Ectodermal cell (in vitro differentiated cells): ENCODE measurements at regions not wholly inside any gene's neighbourhood (a gene's known extent, or its start where the extent isn't known, plus 50 kb on each side); places are given as distances from the start of the nearest gene placed in this dataset.

Experiments
- H3K27ac ChIP-seq: 2 replicates; pipeline ENCODE4 v1.7.0; 2013; ENCODE audit warnings: mild to moderate bottlenecking, low read depth, low read length; ENCODE audit not compliant: insufficient read depth, poor library complexity, severe bottlenecking
- H3K27me3 ChIP-seq: 2 replicates; pipeline ENCODE4 v1.7.0; 2013; ENCODE audit warnings: mild to moderate bottlenecking, low read length; ENCODE audit not compliant: insufficient read depth, control insufficient read depth, poor library complexity, severe bottlenecking
- H3K36me3 ChIP-seq: one replicate; pipeline ENCODE4 v1.7.0; 2013; ENCODE audit warnings: low read length; ENCODE audit not compliant: control insufficient read depth, insufficient read depth
- H3K4me1 ChIP-seq: one replicate; pipeline ENCODE4 v1.7.0; 2013; ENCODE audit warnings: low read length; ENCODE audit not compliant: control insufficient read depth, insufficient read depth
- H3K4me3 ChIP-seq: 2 replicates; pipeline ENCODE4 v1.7.0; 2013; ENCODE audit warnings: low read depth, low read length, control low read depth; ENCODE audit not compliant: insufficient read depth
- H3K9me3 ChIP-seq: 2 replicates; pipeline ENCODE4 v1.7.0; 2013; ENCODE audit warnings: mild to moderate bottlenecking, low read length, moderate library complexity; ENCODE audit not compliant: control insufficient read depth
- WGBS, 2 experiments: methylation state at CpG; one replicate each; pipeline ENCODE4 v1.1.7; 2013; ENCODE audit warnings: missing lambda C conversion rate in 2 of 2; 5-methylcytosine and 5-hydroxymethylcytosine counted together

DNA sequence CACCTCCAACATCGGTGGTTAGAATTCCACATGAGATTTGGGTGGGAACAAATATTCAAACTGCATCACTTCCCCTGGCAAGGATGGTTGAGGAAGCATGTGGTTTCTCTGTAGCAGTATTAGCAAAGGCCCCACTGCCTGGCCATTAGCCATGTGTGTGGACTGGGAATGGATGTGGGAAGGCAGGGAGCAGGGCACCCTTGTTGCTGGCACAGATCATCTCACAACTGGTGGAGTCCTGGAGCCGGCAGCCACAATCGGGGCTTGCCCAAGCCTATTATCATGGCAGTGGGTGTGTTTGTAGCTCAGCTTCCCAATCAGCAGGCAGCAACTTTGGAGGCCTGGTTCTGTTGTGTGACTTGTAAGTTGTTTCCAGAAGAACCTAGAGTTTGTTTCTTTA is 391.9 kb downstream of the DLEU7 start:
- H3K27me3 ChIP-seq: no peaks in the 10 kb centered on the region
- H3K4me3 ChIP-seq: no peak overlapping the region
- WGBS, 2 experiments: 75 to 86% methylated on average over 3 of the region's 3 CpGs
- H3K36me3 ChIP-seq: no peaks in the 10 kb centered on the region
- no peak overlapping the region for H3K27ac ChIP-seq
- peaks cover 2% of the 10 kb centered on the region for H3K4me1 ChIP-seq
- no peaks in the 10 kb centered on the region for H3K9me3 ChIP-seq

DNA sequence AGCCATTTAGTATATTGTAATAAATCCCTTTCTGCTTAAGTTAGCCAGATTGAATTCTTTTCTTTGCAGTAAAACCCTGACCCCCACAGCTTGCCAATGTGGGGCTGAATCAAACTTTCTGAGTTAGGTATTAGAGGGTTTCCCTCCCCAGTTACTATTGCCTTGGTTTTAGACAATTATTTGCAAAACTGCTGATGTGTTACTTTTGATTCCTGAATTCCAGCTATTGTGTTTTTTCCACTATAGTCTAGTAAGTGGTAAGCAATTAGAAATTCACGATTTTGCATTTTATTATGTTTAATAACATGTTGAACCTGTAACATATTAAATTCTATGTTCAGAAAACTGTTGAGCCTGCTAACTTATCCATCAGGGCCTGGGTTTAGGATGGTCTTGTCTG is 391.5 kb downstream of the DLEU7 start:
- H3K9me3 ChIP-seq: no peaks in the 10 kb centered on the region
- no peaks in the 10 kb centered on the region for H3K27me3 ChIP-seq
- no peaks in the 10 kb centered on the region for H3K36me3 ChIP-seq
- H3K4me3 ChIP-seq: no peak overlapping the region
- H3K4me1 ChIP-seq: peaks cover 2% of the 10 kb centered on the region
- H3K27ac ChIP-seq: no peak overlapping the region
- no CpG with 5 or more reads among the region's 1 CpG for WGBS, 2 experiments

DNA sequence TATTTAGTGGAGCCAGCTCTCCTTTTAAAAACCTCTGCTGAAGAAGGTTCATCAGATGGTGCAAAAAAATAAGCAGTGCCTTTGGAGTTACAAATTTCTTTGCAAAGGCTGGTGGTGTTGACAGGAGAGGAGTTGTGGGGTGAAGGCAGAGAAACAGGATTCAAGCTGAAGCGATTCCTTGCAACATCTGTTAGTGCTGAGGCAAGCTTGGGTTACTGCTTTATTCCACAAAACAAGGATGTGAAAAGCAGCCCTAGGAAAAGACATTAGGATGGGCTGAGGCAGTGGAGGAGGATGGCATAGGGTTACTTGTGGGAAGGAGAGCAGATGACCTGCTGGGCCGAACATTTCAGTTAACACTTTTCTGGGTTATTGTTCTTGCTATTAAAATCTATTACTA is 390.7 kb downstream of the DLEU7 start:
- Histone ChIP-seq H3K27ac (no peak overlapping the region), H3K9me3 (no peaks in the 10 kb centered on the region), H3K27me3 (no peaks in the 10 kb centered on the region), H3K4me3 (no peak overlapping the region), H3K36me3 (no peaks in the 10 kb centered on the region), H3K4me1 (peaks cover 2% of the 10 kb centered on the region)
- WGBS, 2 experiments: 82 to 86% methylated on average over 2 of the region's 2 CpGs

DNA sequence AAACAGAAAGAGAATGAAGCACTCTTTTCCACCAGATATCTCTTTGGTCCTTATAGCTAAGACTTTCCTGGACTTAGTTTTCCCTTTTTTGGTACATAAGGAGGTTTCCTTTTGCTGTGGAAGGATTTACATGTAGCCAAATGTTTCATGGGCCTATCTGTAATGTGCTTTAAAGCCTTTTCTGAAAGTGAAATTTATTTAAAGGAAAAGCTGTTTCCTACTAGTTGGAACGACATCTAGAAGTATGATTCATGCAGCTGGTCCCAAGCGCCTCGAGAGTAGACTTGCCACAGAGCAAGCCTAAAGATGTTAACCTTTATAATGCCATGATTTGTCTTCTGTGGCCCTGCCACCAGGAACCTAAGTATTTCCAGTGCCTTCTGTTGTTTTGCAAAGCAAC is 390.3 kb downstream of the DLEU7 start:
- H3K36me3 ChIP-seq: no peaks in the 10 kb centered on the region
- WGBS, 2 experiments: 92 to 98% methylated on average over 3 of the region's 3 CpGs
- H3K4me1 ChIP-seq: peaks cover 2% of the 10 kb centered on the region
- H3K4me3 ChIP-seq: no peak overlapping the region
- H3K9me3 ChIP-seq: no peaks in the 10 kb centered on the region
- H3K27ac ChIP-seq: no peak overlapping the region
- no peaks in the 10 kb centered on the region for H3K27me3 ChIP-seq

DNA sequence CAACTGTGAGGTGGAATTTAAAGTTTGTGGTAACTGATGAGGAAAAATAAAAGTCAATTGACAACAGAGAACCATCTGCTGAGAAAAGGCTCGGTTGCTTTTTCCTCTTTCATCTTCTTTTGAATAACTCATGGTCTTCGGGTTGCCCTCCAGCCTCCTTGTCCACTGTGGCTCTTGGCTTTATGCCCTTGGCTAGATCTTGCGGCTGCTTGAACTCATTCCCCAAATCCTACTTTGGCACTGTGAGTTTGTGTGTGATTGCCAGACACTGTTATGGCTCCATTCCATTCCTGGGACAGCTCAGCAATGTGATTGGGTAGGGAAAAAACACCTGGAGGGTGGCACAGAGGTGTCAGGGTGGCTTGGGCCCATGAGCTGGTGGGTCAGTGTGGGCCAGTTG is 387.4 kb downstream of the DLEU7 start:
- Histone ChIP-seq H3K27ac (no peak overlapping the region), H3K4me1 (peaks cover 2% of the 10 kb centered on the region), H3K4me3 (no peak overlapping the region), H3K27me3 (no peaks in the 10 kb centered on the region), H3K36me3 (no peaks in the 10 kb centered on the region), H3K9me3 (no peaks in the 10 kb centered on the region)
- 95 to 98% methylated on average over 3 of the region's 3 CpGs for WGBS, 2 experiments

DNA sequence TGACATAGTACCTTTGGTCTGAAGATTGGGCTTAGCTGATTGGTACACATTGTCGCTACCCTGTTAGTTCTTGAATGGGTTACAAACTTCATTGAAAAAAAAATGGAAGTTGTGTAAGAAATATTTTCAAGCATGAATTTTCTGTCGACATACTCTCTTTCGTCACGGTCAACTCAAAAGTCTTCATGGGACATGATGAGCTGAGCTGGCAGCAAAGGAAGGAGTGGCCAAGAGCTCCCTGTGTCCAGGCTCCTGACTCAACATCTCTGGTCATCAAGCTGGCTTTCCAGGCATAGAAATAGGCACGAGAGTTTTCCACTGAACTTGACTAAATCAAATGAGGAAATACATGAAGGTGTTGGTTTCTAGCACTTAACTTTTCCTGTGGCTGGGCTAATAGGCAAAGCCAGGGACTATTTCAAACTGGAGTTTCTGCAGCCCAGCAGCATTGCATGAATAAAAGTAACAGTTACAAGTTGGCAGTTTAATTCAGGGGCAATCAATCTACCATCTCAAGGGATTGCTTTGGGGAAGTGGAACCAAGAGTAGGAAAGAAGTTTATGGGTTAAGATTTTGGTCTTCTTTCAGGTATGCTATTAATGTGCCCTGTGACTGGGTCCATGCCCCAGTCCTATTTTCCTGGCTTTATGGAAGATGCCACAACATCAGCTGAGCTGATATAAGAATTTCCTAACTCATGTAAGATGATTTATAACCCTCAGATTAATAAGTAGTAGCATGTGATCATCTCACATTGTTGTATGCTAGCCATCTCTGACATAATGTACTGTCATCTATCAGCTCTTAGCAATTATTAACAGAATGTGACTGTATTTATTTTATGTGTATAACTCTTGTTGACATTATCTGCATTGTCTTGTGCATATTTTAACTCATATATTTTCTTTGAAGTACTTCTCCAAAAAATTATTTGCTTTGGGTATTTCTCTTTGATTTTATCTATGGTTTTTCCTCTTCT is 385.8 kb downstream of the DLEU7 start:
- H3K27ac ChIP-seq: no peak overlapping the region
- peaks cover 2% of the 10 kb centered on the region for H3K4me1 ChIP-seq
- WGBS, 2 experiments: 95 to 98% methylated on average over 5 of the region's 5 CpGs
- no peaks in the 10 kb centered on the region for H3K36me3 ChIP-seq
- no peaks in the 10 kb centered on the region for H3K27me3 ChIP-seq
- no peak overlapping the region for H3K4me3 ChIP-seq
- no peaks in the 10 kb centered on the region for H3K9me3 ChIP-seq

DNA sequence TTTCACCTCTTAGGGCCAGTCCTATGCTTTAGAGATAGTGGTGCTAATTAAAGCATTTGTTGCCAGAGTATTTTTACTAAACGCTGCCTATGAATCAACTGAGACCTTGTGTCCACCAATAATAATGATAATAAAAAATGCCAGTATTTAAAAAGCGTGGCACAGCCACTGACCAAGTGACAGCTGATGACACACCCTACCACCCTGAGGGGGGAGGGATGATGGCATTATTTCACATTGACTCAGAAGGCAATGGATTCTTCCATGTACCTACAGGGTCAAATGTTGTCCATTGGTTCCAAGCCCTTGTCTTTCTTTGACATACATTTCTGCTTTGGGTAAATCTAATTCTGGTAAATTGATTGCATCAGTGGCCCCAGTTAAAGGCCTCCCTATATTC is 384.4 kb downstream of the DLEU7 start:
- H3K36me3 ChIP-seq: no peaks in the 10 kb centered on the region
- no peak overlapping the region for H3K4me3 ChIP-seq
- no peak overlapping the region for H3K27ac ChIP-seq
- H3K27me3 ChIP-seq: no peaks in the 10 kb centered on the region
- WGBS, 2 experiments: 97% methylated on average over 2 of the region's 2 CpGs; no CpG with 5 or more reads in 1 of the 2 experiments
- no peaks in the 10 kb centered on the region for H3K9me3 ChIP-seq
- H3K4me1 ChIP-seq: peaks cover 2% of the 10 kb centered on the region

DNA sequence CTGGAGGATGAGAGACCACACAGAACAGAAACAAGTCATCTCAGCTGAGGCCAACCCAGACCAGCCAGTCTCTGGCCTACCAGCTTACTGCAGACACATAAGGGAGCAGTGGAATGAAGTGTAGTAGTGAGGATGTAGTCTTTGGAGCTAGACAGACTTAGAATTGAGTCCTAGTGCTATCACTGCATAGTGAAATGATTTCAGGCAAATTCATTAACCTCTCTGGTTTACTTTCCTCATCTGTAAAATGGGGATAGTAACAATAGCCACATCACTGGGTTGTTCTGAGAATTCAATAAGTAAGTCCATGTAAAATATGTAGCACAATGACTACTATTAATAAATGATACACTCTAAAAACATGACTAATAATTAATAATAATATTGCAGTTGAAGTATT is 383.8 kb downstream of the DLEU7 start:
- H3K27ac ChIP-seq: no peak overlapping the region
- H3K27me3 ChIP-seq: no peaks in the 10 kb centered on the region
- peaks cover 2% of the 10 kb centered on the region for H3K4me1 ChIP-seq
- no peaks in the 10 kb centered on the region for H3K9me3 ChIP-seq
- H3K4me3 ChIP-seq: no peak overlapping the region
- no peaks in the 10 kb centered on the region for H3K36me3 ChIP-seq

DNA sequence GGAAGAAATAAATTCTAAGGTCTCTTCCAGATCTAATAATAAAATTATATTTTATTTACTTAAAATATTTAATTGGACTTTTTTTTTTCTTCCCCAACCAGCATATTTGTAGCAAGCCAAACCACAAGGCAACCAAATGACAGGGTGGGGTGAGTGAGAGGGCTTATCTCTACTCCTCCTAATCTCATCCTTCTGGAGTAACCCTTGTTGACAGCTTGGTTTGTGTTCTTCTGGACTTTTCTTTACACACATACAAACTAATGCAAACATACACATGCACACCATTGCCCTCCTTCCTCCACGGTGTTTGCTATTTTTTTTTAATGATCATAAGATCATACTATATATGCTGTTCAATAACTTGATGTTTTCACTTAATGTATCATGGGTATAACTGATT is 383.1 kb downstream of the DLEU7 start:
- Histone ChIP-seq H3K36me3 (no peaks in the 10 kb centered on the region), H3K4me3 (no peak overlapping the region), H3K27ac (no peak overlapping the region), H3K4me1 (peaks cover 2% of the 10 kb centered on the region), H3K9me3 (no peaks in the 10 kb centered on the region), H3K27me3 (no peaks in the 10 kb centered on the region)
- WGBS, 2 experiments: 100% methylated on average over 1 of the region's 1 CpG; no CpG with 5 or more reads in 1 of the 2 experiments

DNA sequence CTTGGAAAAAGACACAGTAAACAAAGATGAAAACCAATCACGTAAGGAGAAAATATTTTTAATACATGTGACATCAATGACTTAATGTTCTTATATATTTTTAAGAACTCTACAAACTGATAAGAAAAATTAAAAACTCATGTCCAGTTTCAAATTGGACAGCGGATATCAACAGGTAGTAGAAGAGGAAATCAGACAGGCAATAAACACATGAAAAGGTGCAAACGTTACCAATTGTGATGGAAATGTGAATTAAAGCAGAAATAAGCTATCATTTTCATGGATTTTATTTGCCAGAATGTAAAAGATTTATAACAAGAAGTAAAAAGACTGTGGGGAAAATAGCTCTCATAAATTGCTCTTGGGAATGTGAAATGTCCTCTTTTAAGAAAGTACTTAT is 382.3 kb downstream of the DLEU7 start:
- no peaks in the 10 kb centered on the region for H3K27me3 ChIP-seq
- no peak overlapping the region for H3K27ac ChIP-seq
- H3K36me3 ChIP-seq: no peaks in the 10 kb centered on the region
- no peaks in the 10 kb centered on the region for H3K4me1 ChIP-seq
- no peaks in the 10 kb centered on the region for H3K9me3 ChIP-seq
- no peak overlapping the region for H3K4me3 ChIP-seq
- WGBS, 2 experiments: 94 to 97% methylated on average over 2 of the region's 3 CpGs
